Kidney (tissue), 13 donors: ENCODE measurements at regions not wholly inside any gene's neighbourhood (a gene's known extent, or its start where the extent isn't known, plus 50 kb on each side); places are given as distances from the start of the nearest gene placed in this dataset.

Experiments used
- DNase-seq, 5 donors: peaks; one replicate each; pipeline ENCODE4 v3.0.0-alpha.2; 2013 to 2020
- FAIRE-seq: peaks from 2 replicates; lab custom pipeline; 2012; peaks lifted over from hg19 to GRCh38; lab: Jason Lieb, UNC
- H3K27ac ChIP-seq, 2 donors: one replicate each; pipeline ENCODE4 v1.7.0; 2013; ENCODE audit warnings: low read depth in 2 of 2, low read length in 2 of 2, inconsistent platforms in 1 of 2
- H3K27me3 ChIP-seq: one replicate; pipeline ENCODE4 v1.7.1; 2013; ENCODE audit warnings: low read length, inconsistent platforms; ENCODE audit not compliant: control insufficient read depth, insufficient read depth
- H3K36me3 ChIP-seq, 3 donors: one replicate each; pipeline versions ENCODE4 v1.7.0 to v1.7.1; 2013; ENCODE audit warnings: low read length in 3 of 3, control low read depth in 1 of 3, inconsistent platforms in 1 of 3; ENCODE audit not compliant: insufficient read depth in 3 of 3, control insufficient read depth in 2 of 3
- H3K4me1 ChIP-seq, 3 donors: one replicate each; pipeline versions ENCODE4 v1.7.0 to v1.7.1; 2013; ENCODE audit warnings: low read length in 3 of 3, inconsistent platforms in 1 of 3, low read depth in 1 of 3; ENCODE audit not compliant: control insufficient read depth in 2 of 3, insufficient read depth in 2 of 3
- H3K4me3 ChIP-seq, 3 donors: one replicate each; pipeline versions ENCODE4 v1.7.0 to v1.8.1; 2013; ENCODE audit warnings: low read length in 3 of 3, control low read depth in 1 of 3, inconsistent platforms in 1 of 3
- H3K9ac ChIP-seq, 3 donors: one replicate each; pipeline versions ENCODE4 v1.7.0 to v1.7.1; 2013; ENCODE audit warnings: low read length in 3 of 3, control low read depth in 1 of 3, inconsistent platforms in 1 of 3
- H3K9me3 ChIP-seq, 3 donors: one replicate each; pipeline versions ENCODE4 v1.7.0 to v1.7.1; 2013; ENCODE audit warnings: low read length in 3 of 3, control low read depth in 1 of 3, inconsistent platforms in 1 of 3; ENCODE audit not compliant: control insufficient read depth in 2 of 3, insufficient read depth in 1 of 3
- CTCF ChIP-seq: IDR thresholded peaks from 3 replicates; pipeline ENCODE4 v1.5.1; 2012; ENCODE audit warnings: mild to moderate bottlenecking, moderate library complexity, borderline replicate concordance; ENCODE audit not compliant: insufficient read depth; ENCODE audit errors: extremely low read depth
- intact Hi-C: fragments of 100-400 bp; cut with DNase I; formaldehyde crosslinking; loops from one replicate; pipeline ENCODE4 v1.11.1; 2022
- donor health status: control.
- donor health status: control.
- donor health status: control.
- donor health status: control.
- donor health status: control.
- donor health status: DM: yes; HTN: yes; CAD: no.
- donor health status: Normal renal cell carcinoma (clear cell type).

GRCh38 chr2:88811681-88812080, 120.2 kb downstream of the RPIA start:
- peaks cover 0 to 8% (median 0%) of the 10 kb centered on the region in 3 donors for H3K9me3 ChIP-seq
- no peak for TF ChIP-seq CTCF
- no peaks in the 10 kb centered on the region for H3K4me1 ChIP-seq
- H3K36me3 ChIP-seq, result no peaks in the 10 kb centered on the region
- H3K27me3 ChIP-seq, result no peaks in the 10 kb centered on the region
- FAIRE-seq, result no peak
- intact Hi-C loops, result no loop called here
- H3K4me3 ChIP-seq, result no peak overlapping the region
- peak in 1 of 5 donors; percentile 60 for DNase-seq
- H3K27ac ChIP-seq, result no peak overlapping the region
- no peak overlapping the region for H3K9ac ChIP-seq

- peaks cover 0 to 10% (median 0%) of the 10 kb centered on the region in 3 donors for H3K9me3 ChIP-seq
- intact Hi-C loops, result no loop called here
- DNase-seq (no peak), FAIRE-seq (no peak)
- no peak overlapping the region for H3K9ac ChIP-seq
- TF ChIP-seq CTCF, result no peak
- H3K27me3 ChIP-seq, result no peaks in the 10 kb centered on the region
- no peaks in the 10 kb centered on the region for H3K36me3 ChIP-seq
- no peaks in the 10 kb centered on the region for H3K4me1 ChIP-seq
- no peak overlapping the region for H3K27ac ChIP-seq
- H3K4me3 ChIP-seq, result no peak overlapping the region
Measured at GRCh38 chr2:88813612-88814011, 122.1 kb downstream of the RPIA start.

GRCh38 chr2:88815282-88815681, 123.8 kb downstream of the RPIA start:
- Histone ChIP-seq H3K9ac (no peak overlapping the region), H3K4me1 (no peaks in the 10 kb centered on the region), H3K27me3 (no peaks in the 10 kb centered on the region), H3K27ac (no peak overlapping the region), H3K9me3 (peaks cover 0 to 10% (median 0%) of the 10 kb centered on the region in 3 donors), H3K36me3 (no peaks in the 10 kb centered on the region), H3K4me3 (no peak overlapping the region)
- intact Hi-C loops, result no loop called here
- FAIRE-seq, result no peak
- no peak for TF ChIP-seq CTCF
- DNase-seq, result no peak

- intact Hi-C loops, result no loop called here
- Histone ChIP-seq H3K27me3 (no peaks in the 10 kb centered on the region), H3K36me3 (no peaks in the 10 kb centered on the region), H3K27ac (no peak overlapping the region), H3K4me3 (no peak overlapping the region), H3K9me3 (peaks cover 0 to 10% (median 0%) of the 10 kb centered on the region in 3 donors), H3K4me1 (no peaks in the 10 kb centered on the region), H3K9ac (no peak overlapping the region)
- no peak for FAIRE-seq
- TF ChIP-seq CTCF, result no peak
- no peak for DNase-seq
Measured at GRCh38 chr2:88815697-88816096, 124.2 kb downstream of the RPIA start.
